ENCODE measurements at regions not wholly inside any gene's neighbourhood (a gene's known extent, or its start where the extent isn't known, plus 50 kb on each side); places are given as distances from the start of the nearest gene placed in this dataset.
"Not testable (repeated sequence)": the region's sequence is repeated elsewhere in the genome, so short reads cannot be mapped to it uniquely, and the experiment has no call there.

DNA sequence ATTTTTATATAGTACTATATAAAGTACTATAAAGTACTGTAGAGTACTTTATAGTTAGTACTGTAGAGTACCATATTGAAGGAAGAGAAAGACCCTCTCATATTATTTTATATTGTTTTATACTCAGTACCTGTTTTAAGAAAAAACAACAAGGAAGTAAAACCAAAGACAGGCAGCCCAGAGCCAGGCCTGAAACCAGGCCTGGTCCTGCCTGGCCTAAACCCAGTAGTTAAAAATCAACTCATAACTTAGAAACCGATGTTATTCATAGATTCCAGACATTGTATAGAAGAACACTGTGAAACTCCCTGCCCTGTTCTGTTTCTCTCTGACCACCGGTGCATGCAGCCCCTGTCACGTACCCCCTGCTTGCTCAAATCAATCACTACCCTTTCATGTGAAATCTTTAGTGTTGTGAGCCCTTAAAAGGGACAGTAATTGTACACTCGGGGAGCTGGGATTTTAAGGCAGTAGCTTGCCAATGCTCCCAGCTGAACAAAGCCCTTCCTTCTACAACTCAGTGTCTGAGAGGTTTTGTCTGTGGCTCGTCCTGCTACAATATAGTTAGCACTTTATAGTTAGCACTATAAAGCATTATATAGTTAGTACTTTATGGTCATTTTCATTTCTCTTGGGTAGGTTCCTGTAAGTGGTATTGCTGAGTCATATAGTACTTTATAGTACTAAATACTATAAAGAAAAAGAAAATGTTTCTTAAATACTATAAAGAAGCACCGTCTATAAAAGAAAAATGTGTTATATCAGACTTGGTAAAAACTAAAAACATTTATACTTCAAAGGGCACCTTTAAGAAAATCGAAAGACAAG lies 940.6 kb upstream of the ACO1 start:
- DNase-seq = not testable (repeated sequence)

DNA sequence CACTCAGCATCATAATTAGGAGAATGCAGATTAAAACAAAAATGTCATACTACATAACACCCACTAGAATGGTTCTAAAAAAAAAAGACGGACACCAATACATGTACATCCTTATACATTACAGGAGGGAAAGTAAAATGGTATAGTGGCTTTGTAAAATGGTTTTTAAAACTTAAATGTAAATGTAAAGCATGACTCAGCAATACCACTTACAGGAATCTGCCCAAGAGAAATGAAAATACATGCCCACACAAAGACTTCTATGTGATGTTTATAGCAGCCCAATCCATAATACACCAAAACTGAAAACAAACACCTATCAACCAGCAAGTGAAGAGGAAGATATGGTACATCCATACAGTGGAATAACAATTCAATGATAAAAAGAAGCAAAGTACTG lies 939.1 kb upstream of the ACO1 start:
- DNase-seq = no peak

DNA sequence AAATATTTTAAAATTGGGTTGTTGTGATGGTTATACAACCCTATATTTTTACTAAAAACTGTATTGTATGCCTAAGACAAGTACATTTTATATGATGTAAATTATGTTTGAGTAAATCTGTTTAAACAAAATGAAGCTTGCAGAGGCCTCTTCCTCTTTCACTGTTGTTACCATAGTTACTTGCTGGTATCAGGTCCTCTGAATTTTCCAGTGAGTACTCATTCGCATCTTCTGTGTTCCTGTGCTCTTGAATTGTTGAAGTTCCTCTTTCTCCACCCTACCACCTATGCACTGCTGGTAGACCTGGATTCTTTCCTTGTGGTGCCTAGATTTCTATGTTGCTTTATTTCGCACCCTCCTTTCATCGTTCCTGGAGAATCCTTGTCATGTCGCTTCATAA lies 938.5 kb upstream of the ACO1 start:
- DNase-seq = no peak

DNA sequence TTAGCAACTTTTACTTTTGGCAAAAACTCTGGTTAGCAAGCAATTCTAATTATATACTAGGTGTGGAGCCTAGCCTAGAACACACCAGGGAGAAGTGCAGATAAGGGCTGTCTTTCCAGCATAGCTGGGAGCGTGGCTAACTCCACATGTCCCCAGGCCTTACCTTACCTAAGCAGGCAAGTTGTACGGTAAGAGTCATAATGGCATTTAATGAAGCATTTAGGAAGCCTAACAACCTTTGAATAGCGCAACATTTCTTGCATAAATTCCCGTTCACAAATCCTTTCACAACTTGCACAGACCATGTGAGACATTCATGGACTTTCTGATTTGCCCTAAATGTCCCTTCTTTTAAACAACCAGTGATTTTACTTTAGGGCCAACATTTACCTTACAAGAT lies 917.4 kb upstream of the ACO1 start:
- no peak for DNase-seq

DNA sequence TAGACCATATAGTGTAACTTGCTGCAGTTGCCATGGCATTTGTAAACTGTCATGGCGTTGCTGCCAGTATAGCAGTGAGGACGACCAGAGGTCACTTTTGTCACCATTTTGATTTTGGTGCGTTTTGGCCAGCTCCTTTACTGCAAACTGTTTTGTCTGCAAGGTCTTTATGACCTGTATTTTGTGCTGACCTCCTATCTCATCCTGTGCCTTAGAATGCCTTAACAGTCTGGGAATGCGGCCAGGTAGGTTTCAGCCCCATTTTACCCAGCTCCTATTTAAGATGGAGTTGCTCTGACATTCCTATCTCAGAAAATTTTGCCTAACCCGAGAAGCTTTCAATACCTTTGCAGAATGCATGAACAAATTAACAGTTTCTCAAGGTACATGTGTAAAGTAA lies 914.4 kb upstream of the ACO1 start:
- no peak for DNase-seq

DNA sequence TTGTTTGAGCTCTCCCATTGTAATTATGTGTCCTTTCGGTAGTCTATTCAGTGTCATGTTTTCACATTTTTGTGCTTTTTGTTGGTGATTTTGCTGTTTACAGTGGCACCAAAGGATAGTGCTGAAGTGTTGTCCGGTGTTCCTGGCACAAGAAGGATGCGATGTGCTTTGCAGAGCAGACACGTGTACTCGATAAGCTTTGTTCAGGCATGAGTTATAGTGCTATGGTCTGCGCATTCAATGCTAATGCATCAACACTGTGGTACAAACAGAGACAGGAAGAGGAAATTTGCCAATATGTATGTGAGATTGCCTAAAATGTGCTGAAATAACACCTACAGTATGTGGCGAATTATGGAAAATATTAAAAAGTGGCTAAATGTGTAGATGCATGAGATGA lies 913.4 kb upstream of the ACO1 start:
- DNase-seq = no peak

DNA sequence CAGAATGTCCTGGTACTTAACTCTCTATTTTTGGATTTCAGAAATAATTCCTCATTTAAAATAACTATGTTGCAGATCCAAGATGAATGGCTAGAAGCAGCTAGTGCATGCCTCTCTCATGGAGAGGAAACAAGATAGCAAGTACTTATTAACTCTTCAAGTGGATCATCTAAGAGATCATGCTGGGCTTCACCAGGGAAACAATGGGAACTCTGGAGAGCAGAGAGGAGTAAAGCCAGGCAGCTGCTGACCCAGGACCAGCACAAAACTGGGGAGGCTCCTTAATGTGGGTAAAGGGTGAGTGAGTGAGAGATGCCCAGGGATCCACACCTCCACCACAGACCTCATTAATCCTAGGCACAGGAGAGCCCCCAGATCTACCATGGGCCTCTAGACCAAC lies 897.8 kb upstream of the ACO1 start:
- DNase-seq = no peak

DNA sequence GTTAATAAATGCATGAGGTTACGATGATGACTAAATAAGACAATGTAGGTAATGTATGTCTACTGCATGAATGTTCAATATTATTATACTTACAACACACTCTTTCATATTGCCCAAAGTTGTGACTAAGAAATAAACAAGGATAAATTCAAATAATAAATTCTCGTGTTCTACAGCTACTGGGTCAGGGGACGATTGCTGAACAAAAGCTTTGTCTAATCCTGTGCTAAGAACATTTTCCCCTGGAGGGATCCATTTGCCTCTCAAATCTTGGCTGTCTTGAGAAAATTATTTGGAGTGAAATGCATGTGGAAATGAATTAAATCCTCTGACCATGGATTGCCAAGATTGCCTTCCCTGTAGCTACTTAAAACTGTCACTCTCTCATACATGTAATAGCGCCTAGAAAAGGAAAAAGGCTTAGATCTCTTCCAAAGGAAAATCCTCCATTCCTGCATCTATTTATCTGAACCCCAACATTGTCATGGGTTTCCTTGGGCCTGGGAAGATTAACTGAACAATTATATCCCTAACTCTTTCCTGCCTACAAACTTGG lies 893.8 kb upstream of the ACO1 start:
- DNase-seq = no peak

DNA sequence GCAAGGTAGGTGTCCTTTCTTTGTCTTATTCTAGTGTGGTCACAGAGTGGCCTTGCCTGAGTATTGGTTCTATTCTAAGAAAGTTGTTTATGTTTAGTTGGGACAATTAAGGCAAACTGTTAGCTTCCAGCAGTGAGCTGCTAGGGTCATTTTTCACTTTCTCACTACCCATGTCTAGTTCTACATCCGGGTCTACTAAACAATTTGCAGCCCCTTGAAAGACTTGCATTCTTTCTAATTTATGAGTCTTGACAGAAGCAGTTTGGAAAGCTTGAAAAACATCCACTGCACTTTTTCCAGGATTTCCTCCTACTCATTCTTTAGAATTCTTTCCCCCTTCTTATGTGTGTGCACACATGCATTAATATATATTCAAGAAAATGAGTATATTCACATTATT lies 892.2 kb upstream of the ACO1 start:
- no peak for DNase-seq

DNA sequence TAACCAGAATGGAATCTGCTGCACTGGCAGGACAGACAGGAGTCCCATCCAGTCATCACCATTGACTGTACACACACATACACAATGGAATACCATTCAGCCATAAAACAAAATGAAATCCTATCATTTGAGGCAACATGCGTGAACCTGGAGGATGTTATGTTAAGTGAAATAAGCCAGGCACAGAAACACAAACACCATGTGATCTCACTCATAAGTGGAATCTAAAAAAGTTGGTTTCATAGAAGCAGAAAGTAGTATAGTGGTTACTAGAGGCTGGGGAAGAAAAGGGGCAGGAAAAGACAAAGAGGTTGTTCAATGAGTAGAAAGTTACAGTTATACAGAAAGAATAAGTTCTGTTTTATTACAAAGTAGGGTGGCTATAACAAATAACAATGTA lies 884.0 kb upstream of the ACO1 start:
- no peak for DNase-seq

DNA sequence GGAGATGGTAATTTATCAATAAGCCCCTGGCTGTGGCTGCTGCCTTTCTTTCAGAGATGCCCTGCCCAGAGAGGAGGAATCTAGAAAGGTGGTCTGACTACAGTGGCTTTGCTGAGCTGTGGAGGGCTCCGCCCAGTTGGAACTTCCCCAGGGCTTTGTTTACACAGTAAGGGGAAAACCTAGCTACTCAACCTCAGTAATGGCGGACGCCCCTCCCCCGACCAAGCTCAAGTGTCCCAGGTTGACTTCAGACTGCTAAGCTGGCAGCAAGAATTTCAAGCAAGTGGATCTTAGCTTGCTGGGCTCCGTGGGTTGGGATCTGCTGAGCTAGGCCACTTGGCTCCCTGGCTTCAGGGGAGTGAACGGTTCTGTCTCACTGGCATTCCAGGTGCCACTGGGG lies 865.4 kb upstream of the ACO1 start:
- DNase-seq = no peak

DNA sequence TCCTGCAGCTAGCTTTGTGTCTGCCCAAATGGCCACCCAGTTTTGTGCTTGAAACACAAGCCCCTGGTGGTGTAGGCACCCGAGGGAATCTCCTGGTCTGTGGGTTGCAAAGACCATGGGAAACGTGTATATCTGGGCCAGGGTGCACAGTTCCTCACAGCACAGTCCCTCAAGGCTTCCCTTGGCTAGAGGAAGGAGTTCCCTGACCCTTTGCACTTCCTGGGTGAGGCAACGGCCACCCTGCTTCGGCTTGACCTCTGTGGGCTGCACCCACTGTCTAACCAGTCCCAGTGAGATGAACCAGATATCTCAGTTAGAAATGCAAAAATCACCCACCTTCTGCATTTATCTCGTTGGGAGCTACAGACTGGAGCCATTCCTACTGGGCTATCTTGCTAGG lies 865.0 kb upstream of the ACO1 start:
- no peak for DNase-seq

DNA sequence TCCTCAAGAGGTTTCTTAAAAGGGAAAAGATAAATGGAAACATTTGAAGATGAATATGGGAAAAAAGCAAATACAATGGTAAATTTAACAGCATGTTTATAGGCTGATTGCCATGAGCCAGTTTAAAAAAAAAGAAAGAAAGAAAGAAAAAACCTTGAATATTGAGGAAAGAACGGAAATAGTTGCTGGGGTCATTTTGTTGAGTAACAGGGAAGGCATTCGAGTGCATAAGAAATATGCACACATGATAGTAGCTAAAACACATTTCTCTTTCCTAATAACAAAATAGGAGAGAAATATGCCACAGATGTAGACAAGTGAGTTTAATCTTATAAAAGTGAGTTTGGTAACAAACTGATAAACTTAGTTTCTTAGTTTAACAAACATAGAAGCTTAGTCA lies 864.6 kb upstream of the ACO1 start:
- no peak for DNase-seq

DNA sequence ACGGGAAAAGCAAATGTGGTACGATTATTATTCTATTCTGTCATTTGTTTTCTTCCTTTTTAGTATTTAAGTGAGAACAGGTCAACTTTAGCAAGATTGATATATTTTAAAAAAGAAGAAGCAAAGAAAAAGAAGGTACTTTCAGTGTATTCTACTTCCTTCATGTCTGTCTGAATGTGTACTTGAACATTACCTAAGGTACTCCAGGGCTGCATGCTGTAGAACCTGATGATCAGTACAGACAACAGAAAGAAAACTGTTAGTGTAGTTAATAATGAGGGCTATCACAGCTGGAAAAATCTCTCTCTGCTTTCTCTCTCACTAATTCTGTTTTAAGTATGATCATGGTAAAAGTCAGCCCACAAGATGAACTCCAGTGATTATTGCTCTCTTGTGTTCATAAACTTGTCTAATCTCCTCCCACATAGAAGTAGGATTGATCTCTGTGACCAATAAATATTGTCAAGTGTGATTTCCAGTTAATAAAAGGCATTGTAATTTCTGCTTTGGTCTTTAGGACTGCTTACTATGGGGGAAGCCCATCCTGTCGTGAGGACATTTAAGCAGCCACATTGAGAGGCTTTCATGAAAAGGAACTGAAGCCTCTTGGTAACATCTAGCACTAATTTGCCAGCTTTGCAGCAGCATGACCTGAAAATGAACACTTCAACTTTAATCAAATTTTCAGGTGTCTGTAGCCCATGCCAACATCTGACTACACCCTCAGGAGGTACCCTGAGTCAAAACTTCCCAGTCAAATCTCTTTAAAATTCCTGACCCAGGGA lies 864.0 kb upstream of the ACO1 start:
- no peak for DNase-seq

DNA sequence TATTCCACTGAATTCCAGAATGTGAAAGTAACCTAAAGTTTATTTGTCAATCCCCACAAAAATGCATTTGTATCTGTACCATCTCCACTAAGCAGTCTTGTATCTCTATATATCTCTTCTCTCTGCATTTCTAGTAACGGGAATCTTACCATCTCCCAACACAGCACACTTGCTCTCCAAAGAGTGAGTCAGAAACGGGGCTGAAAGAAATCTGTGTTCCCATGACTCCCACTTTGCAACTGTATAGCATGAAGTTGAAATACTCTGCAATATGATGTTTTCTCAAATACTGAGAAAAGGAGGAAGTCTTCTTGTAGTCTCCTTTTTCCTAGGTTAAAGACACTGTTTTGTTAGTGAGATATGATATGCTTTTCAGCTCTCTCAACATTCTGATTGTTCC lies 848.8 kb upstream of the ACO1 start:
- no peak for DNase-seq

DNA sequence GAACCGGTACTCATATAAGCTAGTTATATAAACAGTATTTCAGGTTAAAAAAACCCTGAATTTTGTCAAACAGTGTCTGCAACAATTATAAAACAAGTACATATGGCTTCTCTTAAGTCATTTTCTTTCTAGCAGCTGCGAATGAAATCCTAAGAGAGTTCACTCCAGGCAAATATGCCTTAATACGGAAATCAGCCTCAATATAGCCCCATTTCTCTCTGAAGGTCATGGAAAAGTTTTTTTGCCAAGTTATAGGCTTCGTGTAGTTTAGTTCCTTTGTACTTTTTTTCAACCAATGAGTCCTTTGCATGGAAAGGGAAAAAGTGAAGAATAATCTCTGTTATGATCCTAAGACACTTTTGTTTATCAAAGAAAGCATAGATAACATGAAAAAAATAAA lies 848.0 kb upstream of the ACO1 start:
- DNase-seq = no peak

DNA sequence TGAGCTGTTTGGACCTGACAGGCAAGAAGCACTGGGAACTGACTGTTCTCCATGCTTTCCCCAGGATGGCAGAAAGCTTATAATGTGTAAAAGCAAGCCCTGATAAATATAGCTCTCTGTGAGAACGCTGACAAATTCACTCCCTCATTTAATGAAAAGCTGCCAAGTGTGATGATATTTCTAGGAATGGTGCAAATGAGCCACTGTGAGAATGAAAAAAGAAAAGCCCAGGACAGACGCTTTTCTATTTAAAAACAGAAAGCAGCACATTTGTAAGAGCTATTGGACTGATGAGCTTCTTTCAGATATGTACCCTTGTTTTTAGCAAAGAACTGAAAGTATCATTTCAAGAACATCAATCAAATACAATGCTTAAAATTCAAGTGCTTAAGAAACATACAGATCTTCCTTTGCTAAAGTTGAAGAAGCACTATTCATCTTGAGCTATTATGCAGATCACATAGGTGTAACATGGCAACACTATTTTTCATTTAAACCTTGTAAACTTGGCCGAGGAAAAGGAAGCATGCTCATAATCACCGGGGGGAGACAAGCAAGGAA lies 842.6 kb upstream of the ACO1 start:
- no peak for DNase-seq

DNA sequence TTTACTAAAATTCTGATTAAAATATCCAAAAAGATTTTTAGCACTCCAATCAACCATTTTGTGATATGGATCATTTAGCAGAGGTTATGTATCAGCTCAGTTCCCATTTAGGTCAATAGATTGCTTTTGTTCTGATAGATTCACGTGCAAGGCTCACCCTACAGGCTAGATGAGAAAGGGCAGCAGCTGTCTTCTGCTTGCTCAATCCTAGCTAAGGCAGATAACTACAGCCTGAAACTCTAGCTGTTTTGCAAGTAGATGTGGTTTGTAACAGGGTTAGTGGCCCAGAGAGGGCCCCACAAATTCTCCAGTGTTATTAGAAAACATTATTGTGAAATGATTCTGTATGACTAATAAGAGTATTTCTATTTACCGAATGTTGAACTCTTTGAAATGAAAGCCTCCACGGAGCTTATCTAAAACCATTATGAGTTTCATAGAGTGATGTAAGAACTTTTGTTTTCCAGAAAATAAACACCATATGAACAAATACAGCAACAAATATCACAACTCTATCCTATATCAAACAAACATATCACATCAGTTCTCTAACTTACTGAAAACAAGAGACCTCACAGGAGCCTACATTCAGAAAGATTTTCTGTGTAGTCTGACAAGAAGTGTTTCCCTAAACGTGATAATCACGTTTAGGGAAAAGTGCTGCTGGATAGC lies 841.9 kb upstream of the ACO1 start:
- no peak for DNase-seq

DNA sequence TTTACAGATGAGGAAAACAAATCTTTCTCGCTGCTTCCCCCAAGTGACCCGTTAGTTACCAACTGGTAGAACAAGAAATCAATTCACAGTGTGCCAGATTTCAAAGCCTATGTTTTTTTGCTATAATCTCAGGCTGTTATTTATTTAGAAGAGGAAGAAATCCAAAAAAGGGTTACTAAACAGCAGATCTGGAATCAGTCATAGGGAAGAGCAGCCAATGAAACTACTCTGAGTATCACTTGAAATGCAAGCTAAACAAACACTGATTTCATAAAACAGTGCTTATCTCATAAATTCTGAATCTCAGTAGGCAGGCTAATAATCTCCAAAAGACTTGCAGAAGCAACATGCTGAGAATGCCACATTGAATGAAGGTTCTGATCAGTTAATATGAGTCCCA lies 829.5 kb upstream of the ACO1 start:
- DNase-seq = no peak

DNA sequence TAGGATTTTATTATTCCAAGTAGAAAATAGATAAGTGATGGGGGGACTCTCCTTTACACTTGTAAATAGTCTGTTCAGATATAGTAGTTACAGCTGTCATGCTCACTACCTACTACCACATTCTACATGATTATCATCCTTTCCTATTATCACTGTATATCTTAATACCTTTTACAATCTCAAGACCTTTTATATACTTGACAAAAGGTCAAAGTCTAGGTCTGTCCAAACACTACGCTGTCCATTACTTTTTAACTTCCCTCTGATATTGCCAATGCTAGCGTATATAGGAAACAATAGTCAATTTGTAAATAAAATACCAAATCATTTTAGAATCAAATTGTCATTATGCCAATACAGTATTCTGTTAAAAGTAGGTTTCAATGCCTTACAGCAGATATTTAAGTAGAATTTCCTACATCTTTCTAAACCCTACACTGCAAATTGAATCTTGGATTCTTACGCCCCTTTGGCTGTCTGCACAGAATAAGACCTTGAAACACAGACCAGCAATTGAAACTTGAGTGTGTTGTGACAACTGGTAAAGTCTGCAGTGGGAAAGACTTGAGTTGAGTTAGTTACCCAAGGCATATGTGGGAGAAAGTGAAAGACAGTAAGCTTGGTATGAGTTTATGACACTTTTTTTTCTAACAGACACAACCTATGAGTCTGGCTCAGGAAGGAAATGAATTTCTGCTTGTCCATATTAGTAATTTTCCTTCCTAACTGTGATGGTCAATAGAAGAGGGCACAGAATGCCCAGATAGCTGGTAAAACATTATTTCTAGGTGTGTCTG lies 827.6 kb upstream of the ACO1 start:
- no peak for DNase-seq

DNA sequence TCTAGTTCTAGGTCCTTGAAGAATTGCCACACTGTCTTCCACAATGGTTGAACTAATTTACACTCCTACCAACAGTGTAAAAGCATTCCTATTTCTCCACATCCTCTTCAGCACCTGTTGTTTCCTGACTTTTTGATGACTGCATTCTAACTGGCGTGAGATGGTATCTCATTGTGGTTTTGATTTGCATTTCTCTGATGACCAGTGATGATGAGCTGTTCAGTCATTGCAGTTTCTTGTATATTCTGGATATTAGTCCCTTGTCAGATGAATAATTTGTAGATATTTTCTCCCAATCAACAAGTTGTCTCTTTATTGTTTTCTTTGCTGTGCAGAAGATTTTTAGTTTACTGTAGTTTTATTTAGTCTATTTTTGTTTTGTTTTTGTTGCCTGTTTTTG lies 812.3 kb upstream of the ACO1 start:
- not testable (repeated sequence) for DNase-seq

DNA sequence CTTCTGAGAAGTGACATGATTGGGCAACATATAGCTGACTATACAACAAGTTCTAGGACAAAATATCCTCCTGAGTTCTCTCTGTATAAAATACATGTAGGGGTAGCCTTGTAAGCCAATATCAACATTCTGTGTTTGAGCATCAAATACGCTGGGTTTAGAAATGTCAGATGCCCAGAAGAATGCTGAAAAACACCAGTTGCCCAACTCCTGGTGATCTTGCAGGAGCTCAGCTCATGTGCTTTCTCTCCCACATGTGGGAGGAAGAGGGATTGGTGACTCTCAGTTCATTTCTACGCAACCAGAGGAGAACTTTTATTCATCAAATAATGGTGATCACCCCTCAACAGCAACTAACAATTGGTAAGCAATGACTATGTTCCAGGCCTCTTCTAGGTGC lies 810.9 kb upstream of the ACO1 start:
- no peak for DNase-seq
